ENCODE measurements at regions not wholly inside any gene's neighbourhood (a gene's known extent, or its start where the extent isn't known, plus 50 kb on each side); places are given as distances from the start of the nearest gene placed in this dataset.

- 37% methylated on average over 3 of the region's 6 CpGs for WGBS (ENCODE audit: insufficient coverage)
- TF ChIP-seq EZH2 (IDR thresholded peaks at IDR 0.05; ENCODE audit: borderline replicate concordance, insufficient read depth, low read depth, low read length, poor library complexity, severe bottlenecking) (no peak), CTCF (IDR thresholded peaks at IDR 0.05) (no peak)
Observed at GRCh38 chr16:48946686-48947370, 334.8 kb downstream of the CBLN1 start.

GRCh38 chr16:48942996-48943395 is 333.0 kb upstream of the N4BP1 start:
- no peak for DNase-seq
- Histone ChIP-seq H3K27ac (ENCODE audit: low read length in 2 of 2) (no peak overlapping the region), H3K79me2 (ENCODE audit: control insufficient read depth, insufficient read depth, low read length) (no peaks in the 10 kb centered on the region), H3K36me3 (replicated peaks in 1 of 2; ENCODE audit: control extremely low read depth in 1 of 2, control insufficient read depth in 1 of 2, extremely low read depth in 1 of 2, insufficient read depth in 2 of 2, low read length in 1 of 2) (no peaks in the 10 kb centered on the region), H3K27me3 (replicated peaks in 1 of 4; ENCODE audit: control extremely low read depth in 1 of 4, control insufficient read depth in 3 of 4, insufficient read depth in 4 of 4, low read length in 3 of 4) (no peaks in the 10 kb centered on the region), H3K9ac (ENCODE audit: low read length) (no peak overlapping the region), H2AFZ (ENCODE audit: insufficient read depth, low read depth, low read length, poor library complexity, severe bottlenecking) (no peak overlapping the region), H3K4me1 (ENCODE audit: control insufficient read depth in 2 of 2, insufficient read depth in 2 of 2, low read length in 2 of 2) (no peaks in the 10 kb centered on the region), H4K20me1 (ENCODE audit: control insufficient read depth, insufficient read depth, low read length, poor library complexity, severe bottlenecking) (no peaks in the 10 kb centered on the region), H3K9me3 (ENCODE audit: control extremely low read depth in 1 of 3, control insufficient read depth in 2 of 3, insufficient read depth in 1 of 3, low read length in 2 of 3) (no peaks in the 10 kb centered on the region), H3K4me3 (ENCODE audit: control extremely low read depth in 1 of 5, extremely low read depth in 1 of 5, insufficient read depth in 1 of 5, low read depth in 2 of 5, low read length in 4 of 5) (no peak overlapping the region), H3K4me2 (replicated peaks; ENCODE audit: low read depth, low read length, poor library complexity, severe bottlenecking) (no peak overlapping the region)
- WGBS (ENCODE audit: insufficient coverage), result 58% methylated on average over 2 of the region's 3 CpGs
- ChIA-PET CTCF (no interaction called here), POLR2A (no interaction called here)
- intact Hi-C loops (cut with micrococcal nuclease), result no loop called here
- Mint-ChIP-seq H3K9me3 (ENCODE audit: insufficient read depth) (no peaks in the 10 kb centered on the region), H3K4me3 (no peak overlapping the region), H3K4me1 (no peaks in the 10 kb centered on the region), H3K27ac (no peak overlapping the region), H3K27me3 (no peaks in the 10 kb centered on the region)
- ATAC-seq (ENCODE audit: low read depth), result no peak
- TF ChIP-seq CTCF (IDR thresholded peaks at IDR 0.05) (no peak), EZH2 (IDR thresholded peaks at IDR 0.05; ENCODE audit: borderline replicate concordance, insufficient read depth, low read depth, low read length, poor library complexity, severe bottlenecking) (no peak)

More at GRCh38 chr16:48946686-48947370, 334.8 kb downstream of the CBLN1 start:
- ATAC-seq (ENCODE audit: low read depth), result no peak
- Mint-ChIP-seq H3K9me3 (ENCODE audit: insufficient read depth) (no peaks in the 10 kb centered on the region), H3K4me3 (no peak overlapping the region), H3K4me1 (no peaks in the 10 kb centered on the region), H3K27me3 (no peaks in the 10 kb centered on the region), H3K27ac (no peak overlapping the region)
- Histone ChIP-seq H3K9me3 (ENCODE audit: control extremely low read depth in 1 of 3, control insufficient read depth in 2 of 3, insufficient read depth in 1 of 3, low read length in 2 of 3) (no peaks in the 10 kb centered on the region), H3K4me1 (ENCODE audit: control insufficient read depth in 2 of 2, insufficient read depth in 2 of 2, low read length in 2 of 2) (no peaks in the 10 kb centered on the region), H3K4me3 (ENCODE audit: control extremely low read depth in 1 of 5, extremely low read depth in 1 of 5, insufficient read depth in 1 of 5, low read depth in 2 of 5, low read length in 4 of 5) (no peak overlapping the region), H3K36me3 (replicated peaks in 1 of 2; ENCODE audit: control extremely low read depth in 1 of 2, control insufficient read depth in 1 of 2, extremely low read depth in 1 of 2, insufficient read depth in 2 of 2, low read length in 1 of 2) (no peaks in the 10 kb centered on the region), H3K27ac (ENCODE audit: low read length in 2 of 2) (no peak overlapping the region), H3K79me2 (ENCODE audit: control insufficient read depth, insufficient read depth, low read length) (no peaks in the 10 kb centered on the region), H2AFZ (ENCODE audit: insufficient read depth, low read depth, low read length, poor library complexity, severe bottlenecking) (no peak overlapping the region), H4K20me1 (ENCODE audit: control insufficient read depth, insufficient read depth, low read length, poor library complexity, severe bottlenecking) (no peaks in the 10 kb centered on the region), H3K4me2 (replicated peaks; ENCODE audit: low read depth, low read length, poor library complexity, severe bottlenecking) (no peak overlapping the region), H3K27me3 (replicated peaks in 1 of 4; ENCODE audit: control extremely low read depth in 1 of 4, control insufficient read depth in 3 of 4, insufficient read depth in 4 of 4, low read length in 3 of 4) (no peaks in the 10 kb centered on the region), H3K9ac (ENCODE audit: low read length) (no peak overlapping the region)
- ChIA-PET POLR2A (no interaction called here), CTCF (no interaction called here)
- intact Hi-C loops (cut with micrococcal nuclease), result no loop called here
- no peak for DNase-seq

Measured in B cell (primary cell).